Parathyroid adenoma (tissue), 2 donors: ENCODE measurements at regions not wholly inside any gene's neighbourhood (a gene's known extent, or its start where the extent isn't known, plus 50 kb on each side); places are given as distances from the start of the nearest gene placed in this dataset.

Experiments
- H2AFZ ChIP-seq: fragments of 300-600 bp; sonication (generic); one replicate; pipeline ENCODE4 v1.7.0; 2017; ENCODE audit warnings: antibody characterized with exemption, mild to moderate bottlenecking
- H3K27ac ChIP-seq: fragments of 300-600 bp; sonication (generic); one replicate; pipeline ENCODE4 v1.7.0; 2017
- H3K27me3 ChIP-seq: fragments of 300-600 bp; sonication (generic); one replicate; pipeline ENCODE4 v1.7.0; 2017; ENCODE audit warnings: low read length; ENCODE audit not compliant: control insufficient read depth, insufficient read depth
- H3K36me3 ChIP-seq: fragments of 300-600 bp; sonication (generic); one replicate; pipeline ENCODE4 v1.7.0; 2017; ENCODE audit warnings: low read length; ENCODE audit not compliant: control insufficient read depth, insufficient read depth
- H3K4me1 ChIP-seq: fragments of 300-600 bp; sonication (generic); one replicate; pipeline ENCODE4 v1.7.0; 2017; ENCODE audit warnings: control low read depth
- H3K4me2 ChIP-seq: fragments of 300-600 bp; sonication (generic); one replicate; pipeline ENCODE4 v1.7.0; 2017; ENCODE audit warnings: low read length
- H3K4me3 ChIP-seq: fragments of 300-600 bp; sonication (generic); one replicate; pipeline ENCODE4 v1.7.0; 2017; ENCODE audit warnings: low read depth, low read length
- H3K79me2 ChIP-seq: fragments of 300-600 bp; sonication (generic); one replicate; pipeline ENCODE4 v1.7.0; 2017; ENCODE audit warnings: control low read depth
- H3K9ac ChIP-seq: fragments of 300-600 bp; sonication (generic); one replicate; pipeline ENCODE4 v1.7.0; 2017; ENCODE audit warnings: mild to moderate bottlenecking
- H3K9me3 ChIP-seq: fragments of 300-600 bp; sonication (generic); one replicate; pipeline ENCODE4 v1.7.0; 2017; ENCODE audit warnings: low read length; ENCODE audit not compliant: control insufficient read depth
- TF ChIP-seq, protein P1 (sequence below): fragments of 300-600 bp; sonication (generic); IDR thresholded peaks from one replicate; pipeline ENCODE4 v1.7.0; 2017; ENCODE audit warnings: antibody characterized with exemption, mild to moderate bottlenecking
- donor health status: primary hyperparathyroidism.

DNA sequence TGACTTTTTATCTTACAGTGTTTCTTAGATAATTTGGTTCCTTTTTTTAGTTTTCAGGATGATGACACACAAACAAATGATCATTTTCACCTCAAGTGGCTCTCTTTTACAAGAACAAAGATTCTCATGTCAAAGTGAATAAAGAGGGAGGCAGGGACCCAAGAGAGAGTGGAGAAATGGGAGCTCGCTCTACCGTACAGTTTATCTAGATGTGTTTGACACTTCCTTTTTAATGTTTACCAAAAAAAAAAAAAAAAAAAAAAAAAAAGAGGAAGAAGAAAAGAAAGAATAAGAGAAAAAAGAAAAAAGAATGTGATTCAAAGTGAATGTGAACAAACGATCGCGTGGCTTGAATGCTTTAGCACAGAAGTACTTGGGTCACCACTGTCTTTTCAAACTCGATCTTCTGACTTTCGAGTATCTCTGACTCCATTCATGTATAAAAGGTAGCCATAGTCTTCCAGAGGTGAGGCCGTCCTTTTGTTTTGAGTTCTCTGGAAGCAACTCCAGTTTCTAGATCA is 75.6 kb upstream of the GRXCR1 start:
- Histone ChIP-seq H3K9me3 (no peaks in the 10 kb centered on the region), H3K9ac (no peak overlapping the region), H3K4me3 (no peak overlapping the region), H3K27me3 (no peaks in the 10 kb centered on the region), H3K79me2 (no peaks in the 10 kb centered on the region), H2AFZ (no peak overlapping the region), H3K4me1 (no peaks in the 10 kb centered on the region), H3K4me2 (no peak overlapping the region), H3K27ac (no peak overlapping the region), H3K36me3 (no peaks in the 10 kb centered on the region)
- TF ChIP-seq, protein P1, sequence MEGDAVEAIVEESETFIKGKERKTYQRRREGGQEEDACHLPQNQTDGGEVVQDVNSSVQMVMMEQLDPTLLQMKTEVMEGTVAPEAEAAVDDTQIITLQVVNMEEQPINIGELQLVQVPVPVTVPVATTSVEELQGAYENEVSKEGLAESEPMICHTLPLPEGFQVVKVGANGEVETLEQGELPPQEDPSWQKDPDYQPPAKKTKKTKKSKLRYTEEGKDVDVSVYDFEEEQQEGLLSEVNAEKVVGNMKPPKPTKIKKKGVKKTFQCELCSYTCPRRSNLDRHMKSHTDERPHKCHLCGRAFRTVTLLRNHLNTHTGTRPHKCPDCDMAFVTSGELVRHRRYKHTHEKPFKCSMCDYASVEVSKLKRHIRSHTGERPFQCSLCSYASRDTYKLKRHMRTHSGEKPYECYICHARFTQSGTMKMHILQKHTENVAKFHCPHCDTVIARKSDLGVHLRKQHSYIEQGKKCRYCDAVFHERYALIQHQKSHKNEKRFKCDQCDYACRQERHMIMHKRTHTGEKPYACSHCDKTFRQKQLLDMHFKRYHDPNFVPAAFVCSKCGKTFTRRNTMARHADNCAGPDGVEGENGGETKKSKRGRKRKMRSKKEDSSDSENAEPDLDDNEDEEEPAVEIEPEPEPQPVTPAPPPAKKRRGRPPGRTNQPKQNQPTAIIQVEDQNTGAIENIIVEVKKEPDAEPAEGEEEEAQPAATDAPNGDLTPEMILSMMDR, result no peak

DNA sequence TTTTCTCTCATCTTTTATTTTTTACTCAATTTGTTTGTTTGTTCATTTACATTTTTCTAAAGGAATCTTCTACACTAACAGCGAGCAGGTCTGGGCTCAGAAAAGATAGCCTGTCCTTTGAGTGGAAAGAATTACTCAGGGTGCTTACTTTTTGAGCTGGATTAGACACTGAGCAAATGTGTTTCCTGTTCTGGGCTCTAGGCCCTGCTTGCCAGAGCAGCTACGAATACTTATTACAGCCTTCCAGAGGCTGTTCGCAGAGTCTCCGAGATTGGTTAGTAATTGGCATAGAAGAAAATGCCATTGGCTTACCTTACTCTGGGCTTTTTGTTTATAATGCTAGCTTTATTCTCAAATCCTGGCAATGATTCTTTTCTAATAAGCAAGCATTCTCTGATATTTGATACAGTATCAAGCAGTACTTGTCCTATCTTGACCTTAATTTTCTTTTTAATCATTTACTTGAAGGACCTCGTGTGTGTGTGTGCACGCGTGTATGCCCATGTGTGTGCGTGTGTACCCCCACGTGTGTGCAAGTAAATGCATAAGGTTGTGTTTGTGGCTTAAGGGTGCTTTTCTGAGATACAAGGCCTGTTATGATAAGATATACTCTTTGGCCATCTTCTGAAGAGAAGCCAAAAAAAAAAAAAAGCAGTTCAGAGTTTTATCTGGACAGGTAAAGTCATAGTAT is 76.2 kb upstream of the GRXCR1 start:
- Histone ChIP-seq H3K27ac (no peak overlapping the region), H2AFZ (no peak overlapping the region), H3K79me2 (no peaks in the 10 kb centered on the region), H3K27me3 (no peaks in the 10 kb centered on the region), H3K36me3 (no peaks in the 10 kb centered on the region), H3K4me1 (no peaks in the 10 kb centered on the region), H3K9me3 (no peaks in the 10 kb centered on the region), H3K4me3 (no peak overlapping the region), H3K4me2 (no peak overlapping the region), H3K9ac (no peak overlapping the region)
- TF ChIP-seq, protein P1, result no peak

DNA sequence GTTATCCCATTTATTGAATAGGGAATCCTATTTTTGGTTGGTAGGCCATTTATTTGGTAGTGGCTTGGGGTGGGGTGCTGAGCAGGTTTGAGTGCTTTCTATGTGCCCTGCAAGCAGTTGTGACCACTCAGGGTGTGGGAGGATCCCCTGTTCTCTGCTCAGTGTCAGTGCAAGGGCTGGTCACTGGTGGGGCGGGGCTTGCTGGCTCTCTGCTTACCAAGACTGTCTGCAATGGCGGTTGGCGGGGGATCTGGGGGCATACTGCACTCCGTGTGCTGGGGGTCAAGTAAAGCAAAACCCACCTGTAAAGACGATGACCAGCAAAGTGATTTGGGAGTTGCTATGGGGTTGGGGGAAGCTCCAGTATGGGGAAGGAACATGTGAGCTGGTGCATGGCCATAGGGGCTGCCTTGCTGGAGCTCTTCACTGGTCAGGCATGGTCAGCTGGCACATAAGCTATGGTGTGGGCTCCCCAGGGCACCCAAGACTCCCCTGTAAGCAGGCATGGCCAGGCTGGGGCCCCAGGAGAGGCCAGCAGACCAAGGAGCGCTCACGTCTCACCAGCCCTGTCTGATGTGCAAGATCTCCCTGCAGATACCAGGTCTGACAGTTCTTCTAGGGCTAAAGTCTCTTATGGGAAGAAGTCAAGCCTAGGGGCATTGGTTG is 83.0 kb upstream of the GRXCR1 start:
- Histone ChIP-seq H3K36me3 (no peaks in the 10 kb centered on the region), H3K4me1 (no peaks in the 10 kb centered on the region), H3K4me2 (no peak overlapping the region), H3K79me2 (no peaks in the 10 kb centered on the region), H3K9me3 (no peaks in the 10 kb centered on the region), H2AFZ (no peak overlapping the region), H3K9ac (no peak overlapping the region), H3K4me3 (no peak overlapping the region), H3K27me3 (no peaks in the 10 kb centered on the region), H3K27ac (no peak overlapping the region)
- TF ChIP-seq, protein P1, result no peak

DNA sequence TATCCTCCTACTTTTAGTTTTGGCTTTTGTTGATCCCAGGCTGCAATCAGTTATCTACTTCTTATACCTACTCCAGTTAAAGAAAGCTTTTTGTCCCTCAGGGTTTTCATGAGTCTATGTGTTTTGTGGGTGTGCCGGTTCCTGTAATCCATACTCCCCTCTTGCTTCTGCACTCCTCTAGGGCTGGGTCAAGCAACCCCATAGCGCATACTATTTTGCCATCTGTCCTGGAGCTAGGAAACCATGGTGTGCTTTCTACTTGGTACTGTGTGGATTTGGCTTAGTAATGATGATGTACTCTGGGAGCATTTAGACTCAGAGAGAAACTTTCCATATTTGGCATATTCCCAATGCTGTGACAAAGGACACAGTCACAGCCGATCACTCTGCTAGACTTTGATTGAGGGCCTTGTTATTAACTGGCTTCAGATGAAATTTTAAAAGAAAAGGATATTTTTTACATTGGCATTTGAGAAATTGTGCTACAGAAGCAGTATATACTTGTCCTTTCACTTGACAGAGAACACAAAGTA is 86.1 kb upstream of the GRXCR1 start:
- Histone ChIP-seq H3K36me3 (no peaks in the 10 kb centered on the region), H2AFZ (no peak overlapping the region), H3K27me3 (no peaks in the 10 kb centered on the region), H3K9me3 (no peaks in the 10 kb centered on the region), H3K4me2 (no peak overlapping the region), H3K9ac (no peak overlapping the region), H3K27ac (no peak overlapping the region), H3K79me2 (no peaks in the 10 kb centered on the region), H3K4me1 (no peaks in the 10 kb centered on the region), H3K4me3 (no peak overlapping the region)
- TF ChIP-seq, protein P1, result no peak
